Astrocyte of the cerebellum (primary cell): ENCODE measurements at regions not wholly inside any gene's neighbourhood (a gene's known extent, or its start where the extent isn't known, plus 50 kb on each side); places are given as distances from the start of the nearest gene placed in this dataset.

Source experiments
- DNase-seq: peaks from one replicate; pipeline ENCODE4 v3.0.0-alpha.2; 2011; ENCODE audit warnings: low read depth
- H3K4me3 ChIP-seq: 2 replicates; pipeline ENCODE4 v1.5.1; 2011; ENCODE audit warnings: mild to moderate bottlenecking, low read depth, low read length, moderate library complexity
- in situ Hi-C: cut with HindIII; loops from 2 replicates; pipeline ENCODE4 v1.10.0; 2017; ENCODE audit warnings: low sequenced_read_pairs
- TF ChIP-seq, protein P1 (sequence below): IDR thresholded peaks from 2 replicates; pipeline ENCODE4 v1.5.1; 2012; ENCODE audit warnings: low read length, low read depth, moderate library complexity, mild to moderate bottlenecking; ENCODE audit errors: missing control alignments

DNA sequence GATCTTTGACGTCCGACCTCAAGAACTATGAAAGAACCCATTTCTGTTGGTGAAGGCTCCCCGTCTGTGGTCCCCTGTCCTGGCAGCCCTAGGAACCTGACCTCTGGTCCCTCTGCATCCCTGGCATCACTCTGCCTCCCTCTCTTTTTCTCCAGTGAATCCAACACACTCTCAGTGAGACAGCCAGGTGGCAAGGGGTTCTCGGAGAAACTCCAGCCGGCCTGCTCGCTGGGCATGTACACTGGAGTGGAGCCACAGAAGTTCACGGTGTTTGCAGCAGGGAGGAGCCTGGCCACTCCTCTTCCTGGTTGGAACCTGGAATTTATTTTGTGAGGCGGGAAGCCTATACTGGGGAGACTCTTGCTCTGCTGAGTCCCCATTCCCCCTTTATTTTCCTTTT is 230.2 kb upstream of the AJAP1 start:
- DNase-seq = no peak
- TF ChIP-seq, protein P1, sequence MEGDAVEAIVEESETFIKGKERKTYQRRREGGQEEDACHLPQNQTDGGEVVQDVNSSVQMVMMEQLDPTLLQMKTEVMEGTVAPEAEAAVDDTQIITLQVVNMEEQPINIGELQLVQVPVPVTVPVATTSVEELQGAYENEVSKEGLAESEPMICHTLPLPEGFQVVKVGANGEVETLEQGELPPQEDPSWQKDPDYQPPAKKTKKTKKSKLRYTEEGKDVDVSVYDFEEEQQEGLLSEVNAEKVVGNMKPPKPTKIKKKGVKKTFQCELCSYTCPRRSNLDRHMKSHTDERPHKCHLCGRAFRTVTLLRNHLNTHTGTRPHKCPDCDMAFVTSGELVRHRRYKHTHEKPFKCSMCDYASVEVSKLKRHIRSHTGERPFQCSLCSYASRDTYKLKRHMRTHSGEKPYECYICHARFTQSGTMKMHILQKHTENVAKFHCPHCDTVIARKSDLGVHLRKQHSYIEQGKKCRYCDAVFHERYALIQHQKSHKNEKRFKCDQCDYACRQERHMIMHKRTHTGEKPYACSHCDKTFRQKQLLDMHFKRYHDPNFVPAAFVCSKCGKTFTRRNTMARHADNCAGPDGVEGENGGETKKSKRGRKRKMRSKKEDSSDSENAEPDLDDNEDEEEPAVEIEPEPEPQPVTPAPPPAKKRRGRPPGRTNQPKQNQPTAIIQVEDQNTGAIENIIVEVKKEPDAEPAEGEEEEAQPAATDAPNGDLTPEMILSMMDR = no peak
- in situ Hi-C loops = no loop called here
- H3K4me3 ChIP-seq = no peak overlapping the region

DNA sequence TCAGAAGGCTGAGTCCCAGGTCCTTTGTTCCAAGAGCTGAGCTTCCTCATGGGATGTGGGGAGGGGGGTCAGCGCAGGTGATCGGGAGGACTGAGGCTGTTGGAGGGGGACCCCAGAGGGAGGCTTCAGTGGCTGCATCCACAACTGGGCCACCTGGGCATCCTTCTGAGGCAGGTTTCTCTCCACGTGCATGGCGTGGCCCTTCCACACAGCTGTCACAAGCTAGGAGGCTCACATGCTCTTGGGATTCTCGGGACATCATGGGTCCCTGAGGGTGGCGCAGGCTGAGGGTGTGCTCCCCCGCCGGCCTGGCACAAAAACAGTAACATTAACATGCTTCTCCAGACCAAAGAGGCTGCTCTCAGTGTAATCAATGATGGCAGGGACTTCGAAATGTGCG is 229.6 kb upstream of the AJAP1 start:
- TF ChIP-seq, protein P1 = no peak
- no peak overlapping the region for H3K4me3 ChIP-seq
- DNase-seq = no peak
- in situ Hi-C loops = no loop called here

DNA sequence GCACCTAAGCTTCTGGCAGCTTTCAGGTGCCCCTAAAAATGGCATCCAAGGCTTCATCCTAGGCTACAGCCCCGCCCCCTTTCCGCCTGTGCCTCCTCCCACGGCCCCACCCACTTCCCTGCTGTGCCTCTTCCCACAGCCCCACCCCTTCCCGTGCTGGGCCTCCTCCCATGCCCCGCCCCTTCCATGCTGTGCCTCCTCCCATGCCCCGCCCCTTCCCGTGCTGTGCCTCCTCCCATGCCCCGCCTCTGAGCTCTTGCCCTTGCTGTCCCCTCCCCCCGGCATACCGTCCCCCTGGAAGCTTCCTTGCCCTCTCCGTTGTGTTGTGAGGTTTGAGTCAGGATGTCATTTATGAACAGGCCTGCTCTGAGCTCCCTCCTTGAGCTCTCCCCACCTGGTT is 228.5 kb upstream of the AJAP1 start:
- DNase-seq = no peak
- TF ChIP-seq, protein P1 = no peak

DNA sequence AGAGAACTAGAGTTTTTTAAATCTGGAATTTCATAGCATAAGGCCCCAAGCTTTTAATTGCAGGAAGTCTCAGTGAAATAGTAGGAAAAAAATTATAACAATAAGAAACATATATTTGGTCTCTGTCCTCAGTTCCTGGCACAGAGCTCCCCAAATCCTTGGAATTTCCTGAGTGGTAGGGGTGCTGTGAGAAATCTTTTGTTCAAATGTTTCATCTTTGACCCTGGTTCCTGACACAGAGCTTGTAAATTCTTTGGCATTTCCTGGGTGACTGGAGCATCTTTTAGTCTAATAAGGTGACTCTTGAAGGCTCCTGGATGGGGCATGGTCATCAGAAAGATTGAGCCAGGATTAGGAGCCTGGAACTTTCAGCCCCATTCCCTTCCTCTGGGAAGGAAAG is 225.7 kb upstream of the AJAP1 start:
- DNase-seq = no peak
- no peak overlapping the region for H3K4me3 ChIP-seq

More for the DNA sequence above, 228.5 kb upstream of the AJAP1 start:
- H3K4me3 ChIP-seq = no peak overlapping the region
- in situ Hi-C loops = no loop called here

DNA sequence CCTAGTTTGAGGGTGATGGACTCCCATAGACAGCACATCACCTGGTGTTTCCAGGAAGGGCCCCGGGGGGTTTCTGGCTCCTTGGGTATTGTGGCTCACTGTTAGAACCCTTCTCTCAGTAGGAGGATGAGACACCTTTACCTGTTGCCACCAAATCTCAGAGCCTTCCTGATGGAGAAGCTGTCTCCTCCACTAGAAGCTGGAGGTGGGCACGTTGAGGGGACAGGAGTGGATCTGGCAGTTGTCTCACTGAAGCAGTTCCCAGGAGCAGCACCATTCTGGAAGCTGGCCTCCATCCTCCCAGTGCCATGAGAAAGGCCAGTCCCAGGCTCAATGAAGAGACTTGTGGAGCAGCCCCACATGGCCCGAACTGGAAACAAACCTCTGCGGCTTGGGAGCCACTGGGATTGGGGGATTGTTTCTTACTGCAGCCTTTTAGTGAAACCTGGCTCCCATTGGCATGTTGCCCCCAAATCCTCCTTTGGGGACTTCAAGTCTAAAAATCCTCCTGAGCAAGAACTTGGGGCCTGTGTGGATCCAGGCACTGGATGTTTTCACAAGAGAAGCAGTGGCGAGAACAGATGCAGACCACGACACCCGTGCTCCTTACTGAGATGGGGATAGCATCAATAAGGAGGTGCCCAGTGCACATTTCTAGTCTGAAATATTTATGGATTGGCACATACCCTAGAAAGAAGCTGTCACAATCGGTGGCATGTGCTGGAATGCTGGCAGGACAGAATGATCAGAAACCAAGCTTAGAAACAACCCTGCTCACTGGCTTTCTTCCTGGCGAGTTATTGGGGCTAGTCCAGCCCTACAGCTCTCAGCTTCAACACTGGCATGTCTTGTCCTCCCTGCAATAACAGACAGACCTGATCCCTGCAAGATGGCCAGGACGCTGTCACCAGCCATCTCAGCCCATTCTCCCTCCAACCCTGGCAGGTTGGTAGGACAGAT is 223.7 kb upstream of the AJAP1 start:
- no peak for DNase-seq
- in situ Hi-C loops = no loop called here
- no peak overlapping the region for H3K4me3 ChIP-seq
- TF ChIP-seq, protein P1 = no peak

More for the DNA sequence above, 225.7 kb upstream of the AJAP1 start:
- in situ Hi-C loops = no loop called here
- TF ChIP-seq, protein P1 = no peak

DNA sequence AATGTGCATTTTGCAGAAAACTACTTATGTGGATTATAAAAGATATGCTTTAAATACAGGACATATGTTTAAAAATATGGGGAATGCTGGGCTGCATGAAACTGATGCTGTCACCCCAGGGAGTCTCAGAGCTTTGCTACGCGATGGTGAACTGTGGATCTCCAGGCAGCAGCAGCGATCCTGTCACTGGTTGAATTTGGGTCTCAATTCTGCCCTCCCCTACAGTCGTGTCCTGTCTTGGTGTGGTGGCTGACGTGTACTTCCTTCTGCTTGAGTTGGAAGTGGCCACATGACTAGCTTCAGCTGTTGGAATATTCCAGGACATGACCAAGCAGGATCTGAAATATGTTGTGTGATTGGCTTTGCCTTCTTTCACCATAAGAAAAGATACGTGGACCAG is 222.9 kb upstream of the AJAP1 start:
- in situ Hi-C loops = no loop called here
- no peak overlapping the region for H3K4me3 ChIP-seq
- no peak for DNase-seq
- TF ChIP-seq, protein P1 = no peak
